C4-2B (cell line): ENCODE measurements at regions not wholly inside any gene's neighbourhood (a gene's known extent, or its start where the extent isn't known, plus 50 kb on each side); places are given as distances from the start of the nearest gene placed in this dataset.

Source experiments
- ZFX ChIP-seq: fragments of 450-650 bp; IDR thresholded peaks from 2 replicates; pipeline ENCODE4 v1.6.1; 2017
- TF ChIP-seq, protein P1 (sequence below): fragments of 450-650 bp; conservative IDR thresholded peaks from 2 replicates; pipeline ENCODE4 v1.5.1; 2017; ENCODE audit warnings: mild to moderate bottlenecking

DNA sequence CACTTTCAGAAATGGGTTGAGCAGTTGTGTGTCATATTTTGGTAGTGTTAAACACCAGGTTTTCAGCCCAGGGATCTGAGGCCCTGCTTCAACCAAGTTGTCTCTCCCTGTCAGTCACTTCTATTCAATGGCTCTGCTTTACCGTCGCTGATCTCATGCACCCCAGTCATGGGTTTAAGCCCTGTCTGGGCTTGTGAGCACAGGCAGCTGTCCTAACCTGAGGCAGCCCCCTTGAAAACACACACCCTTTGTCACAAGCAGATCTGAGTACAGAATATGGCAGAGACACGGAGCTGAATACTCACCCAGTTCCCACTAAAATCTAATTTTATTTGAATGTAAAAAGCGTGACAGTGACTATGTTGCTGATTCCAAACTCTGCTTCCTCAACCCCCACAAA is 110.6 kb upstream of the GLI3 start:
- TF ChIP-seq, protein P1, sequence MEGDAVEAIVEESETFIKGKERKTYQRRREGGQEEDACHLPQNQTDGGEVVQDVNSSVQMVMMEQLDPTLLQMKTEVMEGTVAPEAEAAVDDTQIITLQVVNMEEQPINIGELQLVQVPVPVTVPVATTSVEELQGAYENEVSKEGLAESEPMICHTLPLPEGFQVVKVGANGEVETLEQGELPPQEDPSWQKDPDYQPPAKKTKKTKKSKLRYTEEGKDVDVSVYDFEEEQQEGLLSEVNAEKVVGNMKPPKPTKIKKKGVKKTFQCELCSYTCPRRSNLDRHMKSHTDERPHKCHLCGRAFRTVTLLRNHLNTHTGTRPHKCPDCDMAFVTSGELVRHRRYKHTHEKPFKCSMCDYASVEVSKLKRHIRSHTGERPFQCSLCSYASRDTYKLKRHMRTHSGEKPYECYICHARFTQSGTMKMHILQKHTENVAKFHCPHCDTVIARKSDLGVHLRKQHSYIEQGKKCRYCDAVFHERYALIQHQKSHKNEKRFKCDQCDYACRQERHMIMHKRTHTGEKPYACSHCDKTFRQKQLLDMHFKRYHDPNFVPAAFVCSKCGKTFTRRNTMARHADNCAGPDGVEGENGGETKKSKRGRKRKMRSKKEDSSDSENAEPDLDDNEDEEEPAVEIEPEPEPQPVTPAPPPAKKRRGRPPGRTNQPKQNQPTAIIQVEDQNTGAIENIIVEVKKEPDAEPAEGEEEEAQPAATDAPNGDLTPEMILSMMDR = no peak
- no peak for TF ChIP-seq ZFX
